ENCODE measurements at regions not wholly inside any gene's neighbourhood (a gene's known extent, or its start where the extent isn't known, plus 50 kb on each side); places are given as distances from the start of the nearest gene placed in this dataset.

GRCh38 chr12:125402874-125403789 lies 337.9 kb downstream of the AACS start:
- no peaks in the 10 kb centered on the region for H3K36me3 ChIP-seq
- peaks cover 40% of the 10 kb centered on the region for H3K27me3 ChIP-seq (ENCODE audit: insufficient read depth, low read depth, severe bottlenecking)
- H3K27ac ChIP-seq: no peak overlapping the region
- DNase-seq: peak; percentile 13
- peak; percentile 39; the same call in 1 of the 2 replicates for TF ChIP-seq CTCF (IDR thresholded peaks at IDR 0.05; ENCODE audit: low read depth, low read length)
- peaks cover 6% of the 10 kb centered on the region for H3K9me3 ChIP-seq (ENCODE audit: severe bottlenecking)
- H3K4me3 ChIP-seq (ENCODE audit: low read depth, low read length): no peak overlapping the region

GRCh38 chr12:125403843-125404242 lies 338.6 kb downstream of the AACS start:
- Histone ChIP-seq H3K9me3 (ENCODE audit: severe bottlenecking) (peaks cover 6% of the 10 kb centered on the region), H3K27me3 (ENCODE audit: insufficient read depth, low read depth, severe bottlenecking) (peaks cover 39% of the 10 kb centered on the region), H3K4me3 (ENCODE audit: low read depth, low read length) (no peak overlapping the region), H3K27ac (no peak overlapping the region), H3K36me3 (no peaks in the 10 kb centered on the region)
- TF ChIP-seq CTCF (IDR thresholded peaks at IDR 0.05; ENCODE audit: low read depth, low read length): no peak
- DNase-seq: no peak

GRCh38 chr12:125406131-125406530 lies 340.9 kb downstream of the AACS start:
- TF ChIP-seq CTCF (IDR thresholded peaks at IDR 0.05; ENCODE audit: low read depth, low read length): no peak
- no peak for DNase-seq
- Histone ChIP-seq H3K4me3 (ENCODE audit: low read depth, low read length) (no peak overlapping the region), H3K27me3 (ENCODE audit: insufficient read depth, low read depth, severe bottlenecking) (peaks cover 25% of the 10 kb centered on the region), H3K36me3 (no peaks in the 10 kb centered on the region), H3K27ac (no peak overlapping the region), H3K9me3 (ENCODE audit: severe bottlenecking) (peaks cover 4% of the 10 kb centered on the region)

GRCh38 chr12:125408718-125409117 lies 343.5 kb downstream of the AACS start:
- Histone ChIP-seq H3K36me3 (no peaks in the 10 kb centered on the region), H3K4me3 (ENCODE audit: low read depth, low read length) (no peak overlapping the region), H3K27ac (no peak overlapping the region), H3K27me3 (ENCODE audit: insufficient read depth, low read depth, severe bottlenecking) (peaks cover 28% of the 10 kb centered on the region), H3K9me3 (ENCODE audit: severe bottlenecking) (no peaks in the 10 kb centered on the region)
- no peak for DNase-seq
- no peak for TF ChIP-seq CTCF (IDR thresholded peaks at IDR 0.05; ENCODE audit: low read depth, low read length)

- DNase-seq: no peak
- peaks cover 39% of the 10 kb centered on the region for H3K27me3 ChIP-seq (ENCODE audit: insufficient read depth, low read depth, severe bottlenecking)
- no peaks in the 10 kb centered on the region for H3K9me3 ChIP-seq (ENCODE audit: severe bottlenecking)
- no peak overlapping the region for H3K27ac ChIP-seq
- H3K4me3 ChIP-seq (ENCODE audit: low read depth, low read length): no peak overlapping the region
- H3K36me3 ChIP-seq: no peaks in the 10 kb centered on the region
- no peak for TF ChIP-seq CTCF (IDR thresholded peaks at IDR 0.05; ENCODE audit: low read depth, low read length)
Observed at GRCh38 chr12:125412506-125412905, 347.3 kb downstream of the AACS start.
